ENCODE measurements at regions not wholly inside any gene's neighbourhood (a gene's known extent, or its start where the extent isn't known, plus 50 kb on each side); places are given as distances from the start of the nearest gene placed in this dataset.
"Not testable (repeated sequence)": the region's sequence is repeated elsewhere in the genome, so short reads cannot be mapped to it uniquely, and the experiment has no call there.

- ATAC-seq: no peak
- intact Hi-C loops (cut with DNase I): no loop called here
- DNase-seq (ENCODE audit: low spot score): no peak
Measured at GRCh38 chr10:118973744-118974143, 55.8 kb upstream of the NANOS1 start.

GRCh38 chr10:118974951-118975350 lies 54.6 kb upstream of the NANOS1 start:
- DNase-seq (ENCODE audit: low spot score) (peak; percentile 43), ATAC-seq (no peak)
- intact Hi-C loops (cut with DNase I): no loop called here

GRCh38 chr10:118976219-118976618 lies 53.3 kb upstream of the NANOS1 start:
- intact Hi-C loops (cut with DNase I); DNase-seq (ENCODE audit: low spot score); ATAC-seq: not testable (repeated sequence)

- ATAC-seq: no peak
- peak; percentile 22 for DNase-seq (ENCODE audit: low spot score)
- intact Hi-C loops (cut with DNase I): no loop called here
Measured at GRCh38 chr10:118977022-118977599, 52.4 kb upstream of the NANOS1 start.

- ATAC-seq (no peak), DNase-seq (ENCODE audit: low spot score) (peak; percentile 37)
- intact Hi-C loops (cut with DNase I): no loop called here
Measured at GRCh38 chr10:118977835-118978234, 51.7 kb upstream of the NANOS1 start.

- DNase-seq (ENCODE audit: low spot score) (peak; percentile 31), ATAC-seq (no peak)
- intact Hi-C loops (cut with DNase I): no loop called here
Measured at GRCh38 chr10:118978316-118978997, 51.1 kb upstream of the NANOS1 start.

- ATAC-seq: no peak
- DNase-seq (ENCODE audit: low spot score): peak; percentile 28
- intact Hi-C loops (cut with DNase I): no loop called here
Measured at GRCh38 chr10:118978998-118979350, 50.5 kb upstream of the NANOS1 start.

- intact Hi-C loops (cut with DNase I): no loop called here
- ATAC-seq (no peak), DNase-seq (ENCODE audit: low spot score) (no peak)
Measured at GRCh38 chr10:118979661-118980060, 49.9 kb upstream of the NANOS1 start.

Measured in sciatic nerve (tissue), 2 donors.